ENCODE measurements at regions not wholly inside any gene's neighbourhood (a gene's known extent, or its start where the extent isn't known, plus 50 kb on each side); places are given as distances from the start of the nearest gene placed in this dataset.
A peak's percentile ranks its signal among the peaks of the same experiment; 100 is the strongest.
"Not testable (repeated sequence)": the region's sequence is repeated elsewhere in the genome, so short reads cannot be mapped to it uniquely, and the experiment has no call there.

- no peak for DNase-seq
Measured at GRCh38 chr5:126046846-126047571, 376.2 kb upstream of the GRAMD2B start.

- DNase-seq = no peak
Measured at GRCh38 chr5:126052120-126052519, 371.1 kb upstream of the GRAMD2B start.

- DNase-seq = no peak
Measured at GRCh38 chr5:126052791-126053190, 370.4 kb upstream of the GRAMD2B start.

- peak; percentile 6 for DNase-seq
Measured at GRCh38 chr5:126053630-126054029, 369.6 kb upstream of the GRAMD2B start.

- DNase-seq = peak; percentile 20
Measured at GRCh38 chr5:126054577-126055347, 368.4 kb upstream of the GRAMD2B start.

GRCh38 chr5:126055348-126055729 lies 367.9 kb upstream of the GRAMD2B start:
- DNase-seq = peak; percentile 45

- no peak for DNase-seq
Measured at GRCh38 chr5:126056352-126056751, 366.9 kb upstream of the GRAMD2B start.

GRCh38 chr5:126056851-126057622 lies 366.2 kb upstream of the GRAMD2B start:
- DNase-seq = no peak

GRCh38 chr5:126058392-126058791 lies 364.8 kb upstream of the GRAMD2B start:
- DNase-seq = not testable (repeated sequence)

- DNase-seq = no peak
Measured at GRCh38 chr5:126062398-126063221, 360.6 kb upstream of the GRAMD2B start.

- DNase-seq = no peak
Measured at GRCh38 chr5:126065061-126065460, 358.1 kb upstream of the GRAMD2B start.

GRCh38 chr5:126066836-126067235 lies 356.4 kb upstream of the GRAMD2B start:
- no peak for DNase-seq

GRCh38 chr5:126067404-126067803 lies 355.8 kb upstream of the GRAMD2B start:
- no peak for DNase-seq

GRCh38 chr5:126069329-126069728 lies 353.9 kb upstream of the GRAMD2B start:
- DNase-seq = no peak

GRCh38 chr5:126070481-126070880 lies 352.7 kb upstream of the GRAMD2B start:
- no peak for DNase-seq

GRCh38 chr5:126074538-126074937 lies 348.7 kb upstream of the GRAMD2B start:
- no peak for DNase-seq

GRCh38 chr5:126079266-126079665 lies 343.9 kb upstream of the GRAMD2B start:
- no peak for DNase-seq

- DNase-seq = no peak
Measured at GRCh38 chr5:126081209-126081608, 342.0 kb upstream of the GRAMD2B start.

- DNase-seq = no peak
Measured at GRCh38 chr5:126093041-126093440, 330.2 kb upstream of the GRAMD2B start.

- no peak for DNase-seq
Measured at GRCh38 chr5:126093718-126094117, 329.5 kb upstream of the GRAMD2B start.

GRCh38 chr5:126094991-126095390 lies 328.2 kb upstream of the GRAMD2B start:
- no peak for DNase-seq

- DNase-seq = no peak
Measured at GRCh38 chr5:126096442-126097006, 326.7 kb upstream of the GRAMD2B start.

All from NCI-H2171 treated with DMSO at 0.1 percent for 48 hours (cell line).